Kidney epithelial cell (primary cell): ENCODE measurements at regions not wholly inside any gene's neighbourhood (a gene's known extent, or its start where the extent isn't known, plus 50 kb on each side); places are given as distances from the start of the nearest gene placed in this dataset.

Experiments used
- DNase-seq: peaks from one replicate; pipeline ENCODE4 v3.0.0-alpha.2; 2010; ENCODE audit warnings: low read depth
- H3K27me3 ChIP-seq: 2 replicates; pipeline ENCODE4 v1.6.0; 2011; ENCODE audit warnings: low read length; ENCODE audit not compliant: control insufficient read depth, insufficient read depth
- H3K36me3 ChIP-seq: 2 replicates; pipeline ENCODE4 v1.5.1; 2011; ENCODE audit warnings: low read length; ENCODE audit not compliant: control insufficient read depth, insufficient read depth
- H3K4me3 ChIP-seq: 2 replicates; pipeline ENCODE4 v1.5.1; 2011; ENCODE audit warnings: low read depth, mild to moderate bottlenecking, control low read depth, low read length
- CTCF ChIP-seq: IDR thresholded peaks from 2 replicates; pipeline ENCODE4 v1.5.1; 2011; ENCODE audit warnings: mild to moderate bottlenecking, moderate library complexity, low read length, control low read depth, inconsistent platforms; ENCODE audit not compliant: insufficient read depth, poor library complexity, severe bottlenecking

GRCh38 chr1:192933744-192934143 lies 124.9 kb downstream of the RGS2 start:
- no peak for TF ChIP-seq CTCF
- no peaks in the 10 kb centered on the region for H3K36me3 ChIP-seq
- no peaks in the 10 kb centered on the region for H3K27me3 ChIP-seq
- DNase-seq = no peak
- H3K4me3 ChIP-seq = no peak overlapping the region

GRCh38 chr1:192936313-192937018 lies 122.7 kb downstream of the UCHL5 start:
- DNase-seq = no peak
- no peaks in the 10 kb centered on the region for H3K36me3 ChIP-seq
- H3K4me3 ChIP-seq = no peak overlapping the region
- no peaks in the 10 kb centered on the region for H3K27me3 ChIP-seq
- TF ChIP-seq CTCF = no peak

GRCh38 chr1:192937128-192937527 lies 122.0 kb downstream of the UCHL5 start:
- no peak for TF ChIP-seq CTCF
- no peak overlapping the region for H3K4me3 ChIP-seq
- H3K27me3 ChIP-seq = no peaks in the 10 kb centered on the region
- no peaks in the 10 kb centered on the region for H3K36me3 ChIP-seq
- no peak for DNase-seq

- H3K27me3 ChIP-seq = no peaks in the 10 kb centered on the region
- H3K4me3 ChIP-seq = no peak overlapping the region
- DNase-seq = no peak
- TF ChIP-seq CTCF = no peak
- no peaks in the 10 kb centered on the region for H3K36me3 ChIP-seq
Measured at GRCh38 chr1:192939440-192939839, 119.7 kb downstream of the UCHL5 start.

- DNase-seq = no peak
- TF ChIP-seq CTCF = no peak
- Histone ChIP-seq H3K36me3 (no peaks in the 10 kb centered on the region), H3K4me3 (no peak overlapping the region), H3K27me3 (no peaks in the 10 kb centered on the region)
Measured at GRCh38 chr1:192940658-192941057, 118.5 kb downstream of the UCHL5 start.

GRCh38 chr1:192941722-192942411 lies 117.3 kb downstream of the UCHL5 start:
- Histone ChIP-seq H3K36me3 (no peaks in the 10 kb centered on the region), H3K27me3 (no peaks in the 10 kb centered on the region), H3K4me3 (no peak overlapping the region)
- DNase-seq = no peak
- no peak for TF ChIP-seq CTCF
